ENCODE measurements at regions not wholly inside any gene's neighbourhood (a gene's known extent, or its start where the extent isn't known, plus 50 kb on each side); places are given as distances from the start of the nearest gene placed in this dataset.
"Not testable (repeated sequence)": the region's sequence is repeated elsewhere in the genome, so short reads cannot be mapped to it uniquely, and the experiment has no call there.

GRCh38 chr6:10343320-10343719, 71.6 kb downstream of the TFAP2A start:
- DNase-seq (ENCODE audit: low read depth in 2 of 2) = no peak

DNA sequence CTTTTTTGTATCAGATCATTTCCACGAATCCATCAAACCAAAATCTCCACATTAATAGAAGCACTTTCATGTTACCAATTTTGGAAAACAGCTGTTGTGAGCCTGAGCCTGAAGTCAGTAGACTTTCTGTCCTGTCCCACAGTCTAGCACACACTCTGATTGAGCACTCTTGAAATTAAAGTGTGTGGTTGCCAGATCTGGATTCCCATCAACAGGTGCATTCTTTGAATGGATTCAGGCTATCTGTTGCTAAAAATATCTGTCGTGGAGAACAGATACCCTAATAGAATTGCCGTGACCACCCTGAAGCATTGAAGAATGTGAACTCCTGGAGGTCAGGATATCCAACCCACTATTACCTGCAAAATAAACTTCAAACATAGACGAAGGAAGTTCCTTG, 73.3 kb downstream of the TFAP2A start:
- DNase-seq (ENCODE audit: low read depth in 2 of 2) = no peak

DNA sequence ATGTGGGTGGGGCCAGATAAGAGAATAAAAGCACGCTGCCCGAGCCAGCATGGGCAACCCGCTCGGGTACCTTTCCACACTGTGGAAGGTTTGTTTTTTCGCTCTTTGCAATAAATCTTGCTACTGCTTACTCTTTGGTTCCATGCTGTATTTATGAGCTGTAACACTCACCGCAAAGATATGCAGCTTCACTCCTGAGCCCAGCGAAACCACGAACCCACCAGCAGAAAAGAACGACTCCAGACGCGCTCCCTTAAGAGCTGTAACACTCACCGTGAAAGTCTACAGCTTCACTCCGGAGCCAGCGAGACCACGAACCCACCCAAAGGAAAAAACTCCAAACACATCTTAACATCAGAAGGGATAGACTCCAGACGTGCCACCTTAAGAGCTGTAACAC, 76.7 kb downstream of the TFAP2A start:
- no peak for DNase-seq (ENCODE audit: low read depth in 2 of 2)

GRCh38 chr6:10337376-10337775, 77.5 kb downstream of the TFAP2A start:
- DNase-seq (ENCODE audit: low read depth in 2 of 2) = not testable (repeated sequence)

DNA sequence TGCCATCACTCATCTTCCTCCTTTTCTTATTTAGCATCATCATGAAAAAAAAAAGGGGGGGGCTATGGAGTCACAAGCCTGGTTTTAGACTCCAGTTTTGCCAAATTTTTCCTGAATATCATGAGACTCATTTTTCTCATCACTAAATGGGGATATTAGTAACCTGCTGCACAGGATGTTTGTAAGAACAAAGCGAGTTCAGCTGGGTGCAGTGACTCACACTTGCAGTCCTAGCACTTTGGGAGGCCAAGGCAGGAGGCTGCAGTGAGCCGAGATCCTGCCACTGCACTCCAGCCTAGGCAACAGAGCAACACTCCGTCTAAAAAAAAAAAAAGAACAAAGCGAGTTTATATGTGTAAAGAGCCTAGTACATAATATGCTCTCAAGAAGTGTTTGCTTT, 82.8 kb downstream of the TFAP2A start:
- no peak for DNase-seq (ENCODE audit: low read depth in 2 of 2)

DNA sequence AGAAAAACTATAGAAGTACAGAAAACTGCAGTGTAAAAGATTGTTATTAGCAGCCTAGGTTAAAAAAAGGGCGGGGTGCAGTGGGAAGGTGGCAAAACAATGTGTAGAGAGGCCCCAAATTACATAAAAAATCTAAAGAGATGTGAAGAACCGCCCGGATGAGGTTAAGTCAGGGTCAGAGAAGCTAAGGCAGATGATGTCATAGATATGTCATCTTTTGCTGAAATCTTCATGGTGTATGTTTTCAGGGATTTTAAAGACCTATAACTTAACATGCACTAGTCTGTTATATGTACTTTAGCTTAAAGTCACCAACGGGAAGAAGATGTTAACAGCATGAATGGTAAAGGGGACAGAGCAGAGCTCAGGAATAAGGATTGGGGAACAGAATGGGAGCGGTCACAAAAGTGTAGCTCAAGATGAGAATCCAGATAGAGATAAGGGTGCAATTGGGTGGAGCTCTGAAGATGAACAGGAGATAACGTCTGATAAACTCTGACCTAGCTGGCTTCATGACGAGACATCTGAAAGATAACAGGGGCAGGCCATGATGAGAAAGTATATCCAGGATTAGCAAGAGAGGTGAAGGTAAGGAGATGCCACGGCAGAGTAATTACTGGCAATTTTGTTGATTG, 83.4 kb downstream of the TFAP2A start:
- DNase-seq (ENCODE audit: low read depth in 2 of 2) = no peak

DNA sequence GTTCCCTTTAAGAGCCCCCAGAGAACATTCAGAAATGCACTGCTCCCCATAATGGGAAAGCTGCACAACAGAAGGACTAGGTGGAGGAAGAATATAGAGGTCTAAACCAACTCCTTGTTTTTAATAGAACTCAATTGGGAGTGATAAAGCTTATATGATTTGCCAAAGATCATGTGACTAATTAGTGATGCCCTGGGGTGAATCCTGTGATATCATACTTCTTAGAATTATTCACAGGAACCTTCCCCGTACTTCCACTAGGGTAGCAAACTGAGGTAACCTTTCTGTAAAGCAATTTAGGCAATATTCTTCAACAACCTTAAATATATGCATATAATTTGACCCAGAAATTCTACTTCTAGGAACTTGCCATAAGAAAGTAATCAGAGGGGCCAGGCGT, 84.4 kb downstream of the TFAP2A start:
- no peak for DNase-seq (ENCODE audit: low read depth in 2 of 2)

- no peak for DNase-seq (ENCODE audit: low read depth in 2 of 2)
Measured at GRCh38 chr6:10323018-10323417, 91.9 kb downstream of the TFAP2A start.

- DNase-seq (ENCODE audit: low read depth in 2 of 2) = no peak
Measured at GRCh38 chr6:10320291-10320690, 94.6 kb downstream of the TFAP2A start.

GRCh38 chr6:10316373-10316721, 98.5 kb downstream of the TFAP2A start:
- no peak for DNase-seq (ENCODE audit: low read depth in 2 of 2)

- no peak for DNase-seq (ENCODE audit: low read depth in 2 of 2)
Measured at GRCh38 chr6:10315658-10316372, 99.1 kb downstream of the TFAP2A start.

DNA sequence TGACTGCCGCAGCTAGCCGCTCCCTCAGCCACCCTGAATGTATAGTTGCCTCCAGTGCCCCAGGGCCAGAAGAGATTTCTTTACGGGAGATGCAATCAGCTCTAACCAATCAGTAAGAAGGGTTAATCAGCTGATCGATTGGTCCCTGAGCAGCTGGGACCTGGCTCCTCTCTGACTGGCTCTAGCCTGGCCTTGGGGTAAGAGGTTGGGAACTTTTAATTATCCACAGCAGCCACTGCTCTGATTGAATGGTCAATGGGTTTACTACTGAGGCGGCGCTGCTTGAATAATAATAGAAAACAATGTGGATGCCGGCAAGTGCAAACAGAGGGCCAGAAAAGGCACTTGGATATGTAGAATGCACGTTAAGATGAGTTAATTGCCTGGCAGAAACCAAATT, 99.8 kb downstream of the TFAP2A start:
- no peak for DNase-seq (ENCODE audit: low read depth in 2 of 2)

GRCh38 chr6:10314163-10314955, 100.5 kb downstream of the TFAP2A start:
- DNase-seq (ENCODE audit: low read depth in 2 of 2) = no peak

GRCh38 chr6:10313799-10314162, 101.1 kb downstream of the TFAP2A start:
- DNase-seq (ENCODE audit: low read depth in 2 of 2) = no peak

DNA sequence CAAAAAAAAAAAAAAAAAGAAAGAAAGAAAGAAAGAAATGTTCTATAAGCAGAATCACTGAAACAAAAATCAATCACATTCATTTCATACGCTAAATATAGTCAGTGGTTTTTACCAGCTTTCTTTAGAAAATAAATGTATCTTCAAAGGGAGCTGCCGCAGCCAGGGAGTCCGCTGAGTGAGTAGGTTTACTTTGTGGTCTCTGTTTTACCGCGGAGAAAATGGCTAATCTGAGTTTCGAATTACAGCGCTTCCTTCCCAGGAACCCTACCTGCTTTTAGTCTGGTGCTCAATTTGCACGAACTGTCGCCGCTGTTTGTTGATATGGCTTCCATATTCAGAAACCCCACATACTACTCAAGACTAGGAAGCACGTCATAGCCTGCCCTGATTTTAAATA, 102.4 kb downstream of the TFAP2A start:
- no peak for DNase-seq (ENCODE audit: low read depth in 2 of 2)

DNA sequence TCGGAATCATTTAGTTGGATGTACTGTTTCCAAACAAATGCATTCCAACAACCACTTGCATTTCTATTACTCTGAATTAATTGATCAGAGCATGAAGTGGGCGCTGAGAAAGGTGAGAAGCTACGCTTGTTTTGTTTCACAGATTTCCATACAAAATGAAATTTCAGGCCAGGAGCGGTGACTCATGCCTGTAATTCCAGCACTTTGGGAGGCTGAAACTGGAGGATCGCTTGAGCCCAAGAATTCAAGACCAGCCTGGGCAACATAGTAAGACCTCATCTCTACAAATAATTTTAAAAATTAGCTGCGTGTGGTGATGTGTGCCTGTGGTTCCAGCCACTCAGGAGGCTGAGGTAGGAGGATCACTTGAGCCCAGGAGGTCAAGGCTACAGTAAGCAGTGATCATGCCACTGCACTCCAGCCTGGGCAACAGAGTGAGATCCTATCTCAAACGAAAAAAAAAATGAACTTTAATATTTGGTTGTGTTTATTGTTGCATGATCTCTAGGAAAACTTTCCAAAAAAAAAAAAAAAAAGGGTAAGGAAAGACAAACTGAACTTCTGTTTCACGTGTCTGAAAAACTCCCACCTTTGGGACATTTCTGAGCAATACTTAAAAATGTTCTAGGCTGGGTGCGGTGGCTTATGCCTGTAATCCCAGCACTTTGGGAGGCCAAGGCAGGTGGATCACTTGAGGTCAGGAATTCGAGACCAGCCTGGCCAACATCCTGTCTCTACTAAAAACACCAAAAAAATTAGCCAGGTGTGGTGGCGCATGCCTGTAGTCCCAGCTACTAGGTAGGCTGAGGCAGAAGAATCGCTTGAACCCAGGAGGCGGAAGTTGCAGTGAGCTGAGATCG, 103.1 kb downstream of the TFAP2A start:
- not testable (repeated sequence) for DNase-seq (ENCODE audit: low read depth in 2 of 2)

- DNase-seq (ENCODE audit: low read depth in 2 of 2) = no peak
Measured at GRCh38 chr6:10310826-10311225, 104.0 kb downstream of the TFAP2A start.

- DNase-seq (ENCODE audit: low read depth in 2 of 2) = no peak
Measured at GRCh38 chr6:10310330-10310653, 104.6 kb downstream of the TFAP2A start.

DNA sequence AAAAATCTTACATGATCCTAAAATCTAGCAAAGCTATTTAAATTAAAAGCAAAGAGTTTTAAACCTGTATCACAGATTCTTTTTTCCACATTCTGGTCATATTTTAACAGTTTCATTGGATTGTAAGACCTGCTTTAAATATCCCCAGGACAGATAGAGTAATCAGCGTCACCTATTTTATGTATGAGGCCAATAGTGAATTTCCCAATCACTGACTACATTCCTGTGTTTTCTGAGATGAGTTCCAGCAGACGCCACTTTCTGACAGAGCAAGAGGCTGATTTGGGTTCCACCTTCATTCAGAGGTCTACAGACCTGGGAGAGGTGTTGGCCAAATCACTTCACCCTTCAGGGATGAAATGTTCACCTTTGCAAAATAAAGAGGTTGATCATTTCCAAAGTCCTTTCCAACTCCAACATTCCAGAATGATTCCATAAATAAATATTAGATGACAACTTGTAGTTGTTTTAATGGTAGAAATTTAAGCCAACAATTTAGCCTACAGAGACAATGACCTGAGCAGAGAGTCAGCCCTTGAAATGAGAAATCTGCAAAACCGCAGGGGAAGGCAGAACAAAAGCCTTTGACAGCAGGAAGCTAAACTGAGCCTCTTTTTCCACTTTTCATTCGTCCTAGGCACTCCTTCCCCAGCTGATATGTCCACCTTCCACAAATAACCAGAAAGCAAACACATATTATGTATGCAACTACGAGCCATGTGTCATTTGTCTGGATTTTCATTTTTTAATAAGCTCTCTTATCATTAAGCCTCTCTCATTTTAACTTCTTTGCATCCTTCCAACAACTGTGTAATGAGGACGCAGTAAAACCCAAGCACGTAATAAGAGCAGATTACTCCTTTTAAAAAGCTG, 105.2 kb downstream of the TFAP2A start:
- no peak for DNase-seq (ENCODE audit: low read depth in 2 of 2)

- no peak for DNase-seq (ENCODE audit: low read depth in 2 of 2)
Measured at GRCh38 chr6:10307476-10307875, 107.4 kb downstream of the TFAP2A start.

DNA sequence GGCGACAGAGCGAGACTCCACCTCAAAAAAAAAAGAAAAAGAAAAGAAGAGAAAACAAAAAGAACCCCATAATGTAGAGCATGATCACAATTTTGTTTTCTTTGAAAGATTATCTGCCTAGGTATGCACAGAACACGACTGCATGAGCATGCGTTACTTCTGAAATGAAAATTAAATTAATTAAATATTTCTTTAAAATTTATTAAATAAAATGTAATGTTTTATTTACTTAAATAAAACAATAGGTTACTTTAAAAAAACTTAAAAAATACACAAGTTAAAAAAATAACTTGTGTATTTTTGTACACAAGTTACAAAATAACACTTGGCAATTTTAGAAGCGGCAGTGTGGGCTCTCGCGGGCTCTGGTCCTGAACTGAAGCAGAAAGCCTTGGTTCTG, 107.8 kb downstream of the TFAP2A start:
- no peak for DNase-seq (ENCODE audit: low read depth in 2 of 2)

All from stimulated activated CD4-positive, alpha-beta T cell treated with anti-CD3 and anti-CD28 coated beads, Interleukin-1b, Interleukin-23, amount 100 ng/mL, for 4 hours (primary cell).